SK-N-DZ (cell line): ENCODE measurements at regions not wholly inside any gene's neighbourhood (a gene's known extent, or its start where the extent isn't known, plus 50 kb on each side); places are given as distances from the start of the nearest gene placed in this dataset.

Source experiments
- DNase-seq: peaks from one replicate; pipeline ENCODE4 v3.0.0-alpha.2; 2015; ENCODE audit warnings: low spot score

GRCh38 chr20:50404419-50405234, 105.6 kb upstream of the PTPN1 start:
- DNase-seq, result no peak

GRCh38 chr20:50405235-50405914, 104.8 kb upstream of the PTPN1 start:
- DNase-seq, result no peak

- no peak for DNase-seq
These were observed 104.1 kb upstream of the PTPN1 start for GRCh38 chr20:50405915-50406609.

GRCh38 chr20:50406610-50407136, 103.5 kb upstream of the PTPN1 start:
- DNase-seq, result no peak

- DNase-seq, result no peak
These were observed 101.4 kb upstream of the PTPN1 start for GRCh38 chr20:50408526-50409364.

GRCh38 chr20:50409495-50409894, 100.7 kb upstream of the PTPN1 start:
- DNase-seq, result no peak

- DNase-seq, result no peak
These were observed 99.8 kb upstream of the PTPN1 start for GRCh38 chr20:50410343-50410742.

GRCh38 chr20:50412069-50412468, 98.1 kb upstream of the PTPN1 start:
- DNase-seq, result no peak

- DNase-seq, result no peak
These were observed 97.7 kb upstream of the PTPN1 start for GRCh38 chr20:50412499-50412898.

GRCh38 chr20:50413088-50413500, 97.1 kb upstream of the PTPN1 start:
- no peak for DNase-seq

GRCh38 chr20:50415021-50415515, 95.1 kb upstream of the PTPN1 start:
- DNase-seq, result no peak

- no peak for DNase-seq
These were observed 94.5 kb upstream of the PTPN1 start for GRCh38 chr20:50415516-50416268.

- no peak for DNase-seq
These were observed 93.7 kb upstream of the PTPN1 start for GRCh38 chr20:50416269-50417022.

- DNase-seq, result no peak
These were observed 93.2 kb upstream of the PTPN1 start for GRCh38 chr20:50417023-50417329.

- no peak for DNase-seq
These were observed 92.5 kb upstream of the PTPN1 start for GRCh38 chr20:50417484-50418235.

GRCh38 chr20:50418890-50419642, 91.1 kb upstream of the PTPN1 start:
- no peak for DNase-seq

- no peak for DNase-seq
These were observed 89.8 kb upstream of the PTPN1 start for GRCh38 chr20:50420380-50420779.
